ENCODE measurements at regions not wholly inside any gene's neighbourhood (a gene's known extent, or its start where the extent isn't known, plus 50 kb on each side); places are given as distances from the start of the nearest gene placed in this dataset.

DNA sequence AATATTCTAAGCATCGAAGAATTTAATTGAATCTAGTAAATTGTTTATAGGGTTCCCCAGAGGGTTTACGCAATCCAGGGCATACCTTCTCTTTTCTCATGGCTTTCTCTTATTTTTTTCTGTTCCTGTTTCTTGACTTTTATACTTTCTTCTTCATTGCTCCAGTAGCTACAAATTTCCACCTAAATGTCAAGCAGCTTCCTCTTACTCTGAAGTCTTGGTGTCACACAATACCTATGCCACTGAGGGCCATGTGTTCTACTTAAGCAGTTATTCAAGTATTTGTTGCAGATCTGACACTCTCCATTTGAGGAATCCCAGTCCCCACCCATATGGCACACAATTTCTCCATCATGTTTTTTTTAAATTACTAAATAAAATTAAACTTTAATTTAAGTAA, 343.1 kb upstream of the MBL2 start:
- TF ChIP-seq, protein P1, sequence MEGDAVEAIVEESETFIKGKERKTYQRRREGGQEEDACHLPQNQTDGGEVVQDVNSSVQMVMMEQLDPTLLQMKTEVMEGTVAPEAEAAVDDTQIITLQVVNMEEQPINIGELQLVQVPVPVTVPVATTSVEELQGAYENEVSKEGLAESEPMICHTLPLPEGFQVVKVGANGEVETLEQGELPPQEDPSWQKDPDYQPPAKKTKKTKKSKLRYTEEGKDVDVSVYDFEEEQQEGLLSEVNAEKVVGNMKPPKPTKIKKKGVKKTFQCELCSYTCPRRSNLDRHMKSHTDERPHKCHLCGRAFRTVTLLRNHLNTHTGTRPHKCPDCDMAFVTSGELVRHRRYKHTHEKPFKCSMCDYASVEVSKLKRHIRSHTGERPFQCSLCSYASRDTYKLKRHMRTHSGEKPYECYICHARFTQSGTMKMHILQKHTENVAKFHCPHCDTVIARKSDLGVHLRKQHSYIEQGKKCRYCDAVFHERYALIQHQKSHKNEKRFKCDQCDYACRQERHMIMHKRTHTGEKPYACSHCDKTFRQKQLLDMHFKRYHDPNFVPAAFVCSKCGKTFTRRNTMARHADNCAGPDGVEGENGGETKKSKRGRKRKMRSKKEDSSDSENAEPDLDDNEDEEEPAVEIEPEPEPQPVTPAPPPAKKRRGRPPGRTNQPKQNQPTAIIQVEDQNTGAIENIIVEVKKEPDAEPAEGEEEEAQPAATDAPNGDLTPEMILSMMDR (IDR thresholded peaks at IDR 0.05), result no peak
- no peak for TF ChIP-seq POLR2A (IDR thresholded peaks at IDR 0.05)

All from thyroid gland (tissue), 4 donors.